ENCODE measurements at regions not wholly inside any gene's neighbourhood (a gene's known extent, or its start where the extent isn't known, plus 50 kb on each side); places are given as distances from the start of the nearest gene placed in this dataset.

GRCh38 chrX:39159921-39160507, 358.8 kb downstream of the MID1IP1 start:
- Histone ChIP-seq H2AFZ (ENCODE audit: low read depth, low read length) (no peak overlapping the region), H3K27ac (ENCODE audit: extremely low read depth, low read depth, low read length) (no peak overlapping the region), H3K9me3 (replicated peaks; ENCODE audit: control insufficient read depth, insufficient read depth, low read depth, low read length) (no peaks in the 10 kb centered on the region), H3K4me3 (no peak overlapping the region), H3K4me2 (ENCODE audit: insufficient read depth, low read length) (no peak overlapping the region), H4K20me1 (replicated peaks; ENCODE audit: control insufficient read depth, insufficient read depth, low read length) (no peaks in the 10 kb centered on the region), H3K79me2 (ENCODE audit: control insufficient read depth, insufficient read depth, low read length) (no peaks in the 10 kb centered on the region), H3K9ac (ENCODE audit: insufficient read depth in 1 of 2, low read depth in 2 of 2, low read length in 2 of 2) (no peak overlapping the region), H3K9me1 (ENCODE audit: control insufficient read depth, insufficient read depth, low read length) (no peaks in the 10 kb centered on the region), H3K36me3 (ENCODE audit: control insufficient read depth, insufficient read depth, low read length) (no peaks in the 10 kb centered on the region), H3K27me3 (ENCODE audit: control insufficient read depth in 2 of 2, insufficient read depth in 2 of 2, low read length in 2 of 2) (peaks cover 0 to 5% of the 10 kb centered on the region in 2 experiments; a peak in 2 of 5 replicates), H3K4me1 (replicated peaks in 1 of 2; ENCODE audit: control insufficient read depth in 2 of 2, insufficient read depth in 2 of 2, low read length in 2 of 2) (0 out of 5 replicates have a peak, but pooled peaks cover 0 to 4% of the 10 kb centered on the region in 2 experiments)
- intact Hi-C loops (cut with micrococcal nuclease), result no loop called here
- no peak for ATAC-seq
- DNase-seq (ENCODE audit: extremely low read depth in 1 of 4, low spot score in 3 of 4), result no peak
- no TSS peak for BruUV-seq (replicated peaks)
- ChIA-PET CTCF (ENCODE audit: low intra/inter-chr PET ratio) (no interaction called here), POLR2A (interaction anchor here (0.7 to 1.2 kb wide), 3 partner anchors 8 to 40 kb away, joined by 3 read pairs; no protein-coding TSS in a partner anchor)
- in situ Hi-C loops (cut with MboI), result no loop called here
- TF ChIP-seq PURB (CRISPR knock-in tag; IDR thresholded peaks at IDR 0.05; ENCODE audit: low read depth) (no peak), SIX5 (IDR thresholded peaks at IDR 0.05; ENCODE audit: borderline replicate concordance in 1 of 2, insufficient read depth in 1 of 2, low read depth in 1 of 2, low read length in 2 of 2) (no peak), NR1H2 (CRISPR knock-in tag; IDR thresholded peaks at IDR 0.05) (no peak), THRAP3 (IDR thresholded peaks at IDR 0.05; ENCODE audit: borderline replicate concordance) (no peak), ZNF347 (CRISPR knock-in tag; IDR thresholded peaks at IDR 0.05; ENCODE audit: low read depth) (no peak), ZFX (CRISPR knock-in tag; IDR thresholded peaks at IDR 0.05) (no peak), ZNF778 (CRISPR knock-in tag; IDR thresholded peaks at IDR 0.05) (no peak), XRCC5 (IDR thresholded peaks at IDR 0.05; ENCODE audit: low read depth, low read length) (no peak)
- no peak for FAIRE-seq
- WGBS (ENCODE audit: insufficient coverage, low coverage, missing lambda C conversion rate), result 0% methylated on average over 2 of the region's 4 CpGs
